Fibroblast of mammary gland (primary cell): ENCODE measurements at regions not wholly inside any gene's neighbourhood (a gene's known extent, or its start where the extent isn't known, plus 50 kb on each side); places are given as distances from the start of the nearest gene placed in this dataset.

Source experiments
- DNase-seq: peaks from one replicate; pipeline ENCODE4 v3.0.0-alpha.2; 2010; ENCODE audit warnings: low read depth
- H3K4me3 ChIP-seq: 2 replicates; pipeline ENCODE4 v1.5.1; 2011; ENCODE audit warnings: low read depth, mild to moderate bottlenecking, low read length, moderate library complexity; ENCODE audit not compliant: control insufficient read depth
- CTCF ChIP-seq: conservative IDR thresholded peaks from 2 replicates; pipeline ENCODE4 v1.5.1; 2011; ENCODE audit warnings: low read depth, low read length, inconsistent platforms; ENCODE audit not compliant: control insufficient read depth, insufficient read depth

DNA sequence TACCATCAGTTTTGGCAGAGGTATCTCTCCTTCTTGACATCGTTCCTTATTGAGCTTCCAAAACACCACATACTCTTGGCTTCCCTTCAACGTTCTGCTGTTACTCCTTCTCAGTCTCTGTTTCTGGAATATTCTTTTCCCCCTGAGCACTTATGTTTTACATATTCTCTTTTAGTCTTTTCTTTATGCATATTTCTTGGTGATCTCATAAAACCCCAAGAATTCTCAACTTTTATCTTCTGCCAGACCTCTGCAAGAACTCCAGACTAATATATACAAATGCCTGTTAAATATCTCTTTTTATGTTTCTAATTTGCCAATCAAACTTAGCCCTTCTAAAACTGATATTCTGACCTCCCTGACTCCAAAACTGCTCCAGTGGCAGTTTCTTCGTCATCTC, 453.4 kb upstream of the CTNND2 start:
- DNase-seq, result no peak
- TF ChIP-seq CTCF, result no peak
- no peak overlapping the region for H3K4me3 ChIP-seq

- H3K4me3 ChIP-seq, result no peak overlapping the region
- no peak for TF ChIP-seq CTCF
Observed at GRCh38 chr5:12354686-12355085, 450.4 kb upstream of the CTNND2 start.

DNA sequence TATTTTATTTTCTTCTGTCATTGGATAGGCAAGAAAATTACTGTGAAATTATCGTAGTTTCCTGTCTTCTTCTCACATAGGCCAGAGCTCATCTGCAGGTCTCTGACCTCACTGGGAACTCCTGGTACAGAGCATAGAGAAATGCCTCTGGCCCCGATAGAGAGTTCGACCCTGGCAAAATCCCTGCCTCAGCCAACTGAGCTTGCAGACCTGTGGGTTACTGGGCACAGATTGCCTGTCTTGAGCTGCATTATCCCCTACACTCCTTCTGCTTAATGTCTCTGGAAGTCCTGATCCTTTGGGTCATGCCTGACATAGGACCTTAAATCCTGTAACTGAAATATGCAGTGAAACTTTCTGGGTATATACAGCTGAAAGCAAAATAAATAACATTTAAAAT, 439.3 kb upstream of the CTNND2 start:
- no peak overlapping the region for H3K4me3 ChIP-seq
- DNase-seq, result no peak
- TF ChIP-seq CTCF, result no peak

More at GRCh38 chr5:12354686-12355085, 450.4 kb upstream of the CTNND2 start:
- DNase-seq, result no peak

- no peak for TF ChIP-seq CTCF
- no peak overlapping the region for H3K4me3 ChIP-seq
- no peak for DNase-seq
Observed at GRCh38 chr5:12335938-12336337, 431.7 kb upstream of the CTNND2 start.

DNA sequence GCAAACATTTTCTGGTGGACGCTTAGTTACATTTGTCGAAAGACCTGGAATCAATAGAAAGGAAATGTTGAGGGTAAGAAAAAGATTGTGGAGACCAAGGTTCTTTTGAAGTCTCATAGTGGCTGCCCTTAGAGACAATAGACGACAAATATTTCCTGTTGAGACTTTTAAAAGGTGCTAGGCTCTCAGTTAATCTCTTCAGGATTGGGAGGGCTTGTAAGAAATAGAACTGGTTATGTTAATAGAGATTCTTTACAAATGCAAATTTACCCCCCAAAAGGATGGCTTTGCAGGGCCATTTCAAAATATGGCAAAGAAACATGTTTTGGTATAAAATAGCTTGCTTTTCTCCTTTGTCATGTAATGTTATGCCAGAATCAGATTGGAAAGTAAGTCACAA, 428.2 kb upstream of the CTNND2 start:
- no peak for TF ChIP-seq CTCF

GRCh38 chr5:12330993-12331588, 426.8 kb upstream of the CTNND2 start:
- H3K4me3 ChIP-seq, result no peak overlapping the region
- DNase-seq, result no peak
- TF ChIP-seq CTCF, result no peak

More for the DNA sequence above, 428.2 kb upstream of the CTNND2 start:
- no peak for DNase-seq
- no peak overlapping the region for H3K4me3 ChIP-seq

GRCh38 chr5:12330381-12330780, 426.1 kb upstream of the CTNND2 start:
- DNase-seq, result no peak
- H3K4me3 ChIP-seq, result no peak overlapping the region
- no peak for TF ChIP-seq CTCF
